Urinary bladder (tissue), 3 donors: ENCODE measurements at regions not wholly inside any gene's neighbourhood (a gene's known extent, or its start where the extent isn't known, plus 50 kb on each side); places are given as distances from the start of the nearest gene placed in this dataset.
"Not testable (repeated sequence)": the region's sequence is repeated elsewhere in the genome, so short reads cannot be mapped to it uniquely, and the experiment has no call there.

Experiments used
- DNase-seq: peaks from one replicate; pipeline ENCODE4 v3.0.0-alpha.2; 2015; ENCODE audit errors: extremely low spot score
- H3K27ac ChIP-seq: one replicate; pipeline ENCODE4 v1.5.1; 2013; ENCODE audit warnings: low read depth, mild to moderate bottlenecking, moderate library complexity
- H3K36me3 ChIP-seq: one replicate; pipeline ENCODE4 v1.6.1; 2013; ENCODE audit warnings: mild to moderate bottlenecking, moderate library complexity; ENCODE audit not compliant: insufficient read depth
- H3K4me1 ChIP-seq: one replicate; pipeline ENCODE4 v1.6.1; 2013; ENCODE audit warnings: mild to moderate bottlenecking, moderate library complexity; ENCODE audit not compliant: insufficient read depth
- H3K4me3 ChIP-seq: one replicate; pipeline ENCODE4 v1.5.1; 2013; ENCODE audit warnings: low read depth, low read length
- WGBS: extraction: QIAGEN DNeasy Blood & Tissue Kit; methylation state at CpG from one replicate; pipeline ENCODE4 v1.1.7; 2013; 5-methylcytosine and 5-hydroxymethylcytosine counted together
- donor health status: healthy with polysubstance abuse.
- donor health status: healthy.

GRCh38 chr1:96865731-96866685 lies 144.4 kb downstream of the PTBP2 start:
- Histone ChIP-seq H3K4me3 (no peak overlapping the region), H3K36me3 (no peaks in the 10 kb centered on the region), H3K4me1 (no peaks in the 10 kb centered on the region), H3K27ac (peak overlapping the region; percentile 32)
- WGBS = 20% methylated on average over 3 of the region's 3 CpGs
- peak; percentile 77 for DNase-seq

DNA sequence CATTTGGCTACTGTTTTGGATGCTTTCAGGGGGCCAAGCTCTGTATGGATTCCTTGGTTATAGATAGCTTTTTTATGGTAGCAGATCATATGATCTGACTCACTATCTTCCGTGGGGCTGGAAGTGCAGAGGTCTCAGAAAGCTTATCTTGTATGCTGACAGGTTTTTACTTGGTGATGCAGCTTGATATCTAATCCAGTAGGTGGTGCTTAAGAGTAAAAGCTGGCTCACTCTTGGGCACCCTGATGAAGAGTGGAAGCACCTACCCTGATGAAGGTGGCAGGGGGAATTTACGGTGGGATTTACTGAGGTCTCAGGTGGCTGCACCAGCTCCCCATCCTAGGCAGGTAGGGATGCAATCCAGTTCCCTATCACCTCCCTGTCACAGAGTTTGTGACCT lies 151.2 kb downstream of the PTBP2 start:
- WGBS = 87% methylated on average over 2 of the region's 2 CpGs
- Histone ChIP-seq H3K4me1 (no peaks in the 10 kb centered on the region), H3K36me3 (no peaks in the 10 kb centered on the region), H3K27ac (no peak overlapping the region), H3K4me3 (no peak overlapping the region)
- DNase-seq = no peak

DNA sequence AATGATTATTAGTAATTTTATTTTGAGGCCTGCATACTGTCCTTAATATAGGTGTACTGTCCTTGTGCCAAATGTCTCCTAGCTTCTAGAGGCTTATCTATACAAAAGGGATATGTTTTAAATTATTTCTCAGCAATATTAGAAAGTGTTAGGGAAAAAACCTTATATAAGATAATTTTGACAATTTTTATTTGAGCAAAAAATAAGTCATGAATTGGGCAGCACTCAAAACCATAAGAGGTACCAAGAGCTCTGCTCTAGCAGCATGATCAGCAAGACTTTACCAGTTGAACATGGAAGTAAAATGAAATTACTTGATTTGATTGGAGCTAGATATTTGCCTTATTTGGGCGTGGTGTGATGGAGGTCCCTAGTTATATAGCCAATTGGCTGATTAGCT lies 157.1 kb downstream of the PTBP2 start:
- H3K27ac ChIP-seq = no peak overlapping the region
- DNase-seq = no peak
- H3K4me3 ChIP-seq = no peak overlapping the region
- no peaks in the 10 kb centered on the region for H3K4me1 ChIP-seq
- WGBS = 90% methylated on average over 1 of the region's 1 CpG
- no peaks in the 10 kb centered on the region for H3K36me3 ChIP-seq

GRCh38 chr1:96880626-96881025 lies 159.0 kb downstream of the PTBP2 start:
- H3K4me1 ChIP-seq = no peaks in the 10 kb centered on the region
- DNase-seq = no peak
- H3K4me3 ChIP-seq = no peak overlapping the region
- no peaks in the 10 kb centered on the region for H3K36me3 ChIP-seq
- H3K27ac ChIP-seq = no peak overlapping the region

DNA sequence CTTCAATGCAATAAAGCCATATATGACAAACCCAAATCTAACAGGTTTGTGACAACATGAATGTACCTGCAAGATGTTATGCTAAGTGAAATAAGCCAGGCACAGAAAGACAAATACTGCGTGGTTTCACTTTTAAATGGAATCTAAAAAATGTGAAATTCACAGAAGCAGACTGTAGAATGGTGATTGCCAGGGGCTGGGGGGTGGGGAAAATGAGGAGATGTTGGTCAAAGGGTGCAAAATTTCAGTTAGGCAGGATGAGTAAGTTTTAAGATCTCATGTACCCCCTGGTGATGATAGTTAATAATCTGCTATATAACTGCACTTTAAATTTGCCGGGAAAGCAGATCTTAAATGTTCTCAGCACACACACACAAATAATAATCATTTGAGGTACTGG lies 160.5 kb downstream of the PTBP2 start:
- Histone ChIP-seq H3K4me1 (no peaks in the 10 kb centered on the region), H3K4me3 (no peak overlapping the region), H3K36me3 (no peaks in the 10 kb centered on the region), H3K27ac (no peak overlapping the region)
- WGBS = 75% methylated on average over 2 of the region's 2 CpGs
- no peak for DNase-seq

DNA sequence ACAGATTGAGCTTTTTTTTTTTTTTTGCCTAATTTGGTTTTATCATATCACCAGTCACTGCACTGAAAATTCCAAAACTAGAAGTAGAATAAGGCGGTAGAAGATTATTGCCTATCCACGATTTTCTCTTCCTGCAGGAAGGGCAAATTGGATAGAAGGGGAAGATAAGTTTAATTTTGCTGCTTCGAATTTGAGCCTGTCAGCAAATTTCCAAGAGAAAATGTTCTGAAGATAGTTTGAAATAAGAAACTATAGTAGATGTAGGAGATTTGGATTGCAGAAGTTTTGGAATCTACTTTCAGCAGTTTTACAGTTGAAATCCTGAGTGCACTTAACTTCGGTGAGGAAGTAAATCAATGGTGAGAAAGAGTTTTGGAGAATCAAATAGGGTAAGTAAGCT lies 164.9 kb downstream of the PTBP2 start:
- DNase-seq = no peak
- H3K4me3 ChIP-seq = no peak overlapping the region
- H3K27ac ChIP-seq = no peak overlapping the region
- no peaks in the 10 kb centered on the region for H3K36me3 ChIP-seq
- no peaks in the 10 kb centered on the region for H3K4me1 ChIP-seq
- WGBS = 89% methylated on average over 4 of the region's 4 CpGs

GRCh38 chr1:96887501-96887900 lies 165.9 kb downstream of the PTBP2 start:
- H3K4me3 ChIP-seq = no peak overlapping the region
- no peaks in the 10 kb centered on the region for H3K4me1 ChIP-seq
- no peak overlapping the region for H3K27ac ChIP-seq
- no peak for DNase-seq
- WGBS = 91% methylated on average over 1 of the region's 1 CpG
- no peaks in the 10 kb centered on the region for H3K36me3 ChIP-seq

DNA sequence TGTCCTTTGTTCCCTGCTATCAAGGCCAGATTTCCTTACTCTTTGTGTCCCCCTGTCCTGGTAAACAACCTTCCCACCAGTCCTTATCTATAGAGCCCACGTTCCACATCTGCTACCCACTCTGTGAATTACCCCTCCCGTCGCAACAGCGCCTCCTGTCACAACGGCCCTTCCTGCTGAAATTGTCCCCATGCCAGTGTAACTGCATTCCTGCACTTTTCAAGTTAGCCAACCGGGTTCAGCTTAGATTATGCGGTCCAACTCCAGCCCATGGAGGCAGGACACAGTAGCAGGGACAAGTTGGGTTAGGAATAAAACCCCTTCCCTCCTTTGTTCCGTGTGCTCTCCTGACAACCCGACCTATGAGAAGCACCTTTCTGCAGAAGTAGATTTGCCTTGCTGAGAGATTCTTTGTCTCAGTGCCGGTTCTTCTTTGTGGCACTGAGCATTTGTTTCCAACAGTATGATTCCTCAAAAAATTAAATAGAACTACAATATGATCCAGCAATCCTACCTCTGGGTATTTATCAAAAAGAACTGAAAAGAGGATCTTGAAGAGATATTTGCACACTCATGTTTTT lies 180.3 kb downstream of the PTBP2 start:
- no peak overlapping the region for H3K4me3 ChIP-seq
- DNase-seq = no peak
- no peak overlapping the region for H3K27ac ChIP-seq
- 95% methylated on average over 10 of the region's 10 CpGs for WGBS
- no peaks in the 10 kb centered on the region for H3K36me3 ChIP-seq
- H3K4me1 ChIP-seq = no peaks in the 10 kb centered on the region

GRCh38 chr1:96912248-96912647 lies 190.7 kb downstream of the PTBP2 start:
- Histone ChIP-seq H3K36me3 (no peaks in the 10 kb centered on the region), H3K4me1 (no peaks in the 10 kb centered on the region), H3K27ac (no peak overlapping the region), H3K4me3 (no peak overlapping the region)
- WGBS = 92% methylated on average over 5 of the region's 5 CpGs
- no peak for DNase-seq

GRCh38 chr1:96915701-96916100 lies 194.1 kb downstream of the PTBP2 start:
- 84% methylated on average over 3 of the region's 3 CpGs for WGBS
- not testable (repeated sequence) for DNase-seq, H3K27ac ChIP-seq, H3K4me3 ChIP-seq, H3K4me1 ChIP-seq, H3K36me3 ChIP-seq

- WGBS = 33% methylated on average over 1 of the region's 1 CpG
These were observed 196.8 kb downstream of the PTBP2 start for GRCh38 chr1:96918406-96918805.

GRCh38 chr1:96922181-96922580 lies 200.6 kb downstream of the PTBP2 start:
- 98% methylated on average over 1 of the region's 1 CpG for WGBS

More at GRCh38 chr1:96918406-96918805, 196.8 kb downstream of the PTBP2 start:
- no peaks in the 10 kb centered on the region for H3K4me1 ChIP-seq
- H3K27ac ChIP-seq = no peak overlapping the region
- DNase-seq = no peak
- no peak overlapping the region for H3K4me3 ChIP-seq
- H3K36me3 ChIP-seq = no peaks in the 10 kb centered on the region

GRCh38 chr1:96923753-96924152 lies 202.2 kb downstream of the PTBP2 start:
- H3K4me3 ChIP-seq = no peak overlapping the region
- WGBS = 76% methylated on average over 1 of the region's 1 CpG
- no peak for DNase-seq
- no peak overlapping the region for H3K27ac ChIP-seq
- no peaks in the 10 kb centered on the region for H3K4me1 ChIP-seq
- no peaks in the 10 kb centered on the region for H3K36me3 ChIP-seq

More at GRCh38 chr1:96922181-96922580, 200.6 kb downstream of the PTBP2 start:
- Histone ChIP-seq H3K27ac (no peak overlapping the region), H3K4me1 (no peaks in the 10 kb centered on the region), H3K4me3 (no peak overlapping the region), H3K36me3 (no peaks in the 10 kb centered on the region)
- no peak for DNase-seq

GRCh38 chr1:96926176-96926575 lies 204.6 kb downstream of the PTBP2 start:
- H3K27ac ChIP-seq = no peak overlapping the region
- DNase-seq = no peak
- no peaks in the 10 kb centered on the region for H3K36me3 ChIP-seq
- H3K4me3 ChIP-seq = no peak overlapping the region
- no peaks in the 10 kb centered on the region for H3K4me1 ChIP-seq
